Spinal cord (tissue), 9 donors: ENCODE measurements at regions not wholly inside any gene's neighbourhood (a gene's known extent, or its start where the extent isn't known, plus 50 kb on each side); places are given as distances from the start of the nearest gene placed in this dataset.
"Not testable (repeated sequence)": the region's sequence is repeated elsewhere in the genome, so short reads cannot be mapped to it uniquely, and the experiment has no call there.

ENCODE experiments used
- DNase-seq, 6 donors: peaks; one replicate each; pipeline versions ENCODE4 v3.0.0 to v3.0.0-alpha.2; 2013 to 2015; ENCODE audit warnings: low spot score in 6 of 6, low read depth in 4 of 6
- H3K27ac ChIP-seq: one replicate; pipeline ENCODE4 v1.5.1; 2013; ENCODE audit warnings: low read depth, low read length, control low read depth
- H3K27me3 ChIP-seq: one replicate; pipeline ENCODE4 v1.6.1; 2013; ENCODE audit warnings: low read length; ENCODE audit not compliant: control insufficient read depth, insufficient read depth
- H3K36me3 ChIP-seq: one replicate; pipeline ENCODE4 v1.6.1; 2013; ENCODE audit warnings: low read length; ENCODE audit not compliant: control insufficient read depth, insufficient read depth
- H3K4me1 ChIP-seq: one replicate; pipeline ENCODE4 v1.6.1; 2013; ENCODE audit warnings: low read length; ENCODE audit not compliant: control insufficient read depth, insufficient read depth
- H3K4me3 ChIP-seq: one replicate; pipeline ENCODE4 v1.5.1; 2013; ENCODE audit warnings: low read depth, low read length, control low read depth
- H3K9me3 ChIP-seq: one replicate; pipeline ENCODE4 v1.6.1; 2013; ENCODE audit warnings: low read length; ENCODE audit not compliant: control insufficient read depth, insufficient read depth
- WGBS: methylation state at CpG from one replicate; pipeline ENCODE4 v1.1.5; 2013; ENCODE audit warnings: missing lambda C conversion rate; ENCODE audit not compliant: insufficient coverage; 5-methylcytosine and 5-hydroxymethylcytosine counted together
- donor health status: healthy.

DNA sequence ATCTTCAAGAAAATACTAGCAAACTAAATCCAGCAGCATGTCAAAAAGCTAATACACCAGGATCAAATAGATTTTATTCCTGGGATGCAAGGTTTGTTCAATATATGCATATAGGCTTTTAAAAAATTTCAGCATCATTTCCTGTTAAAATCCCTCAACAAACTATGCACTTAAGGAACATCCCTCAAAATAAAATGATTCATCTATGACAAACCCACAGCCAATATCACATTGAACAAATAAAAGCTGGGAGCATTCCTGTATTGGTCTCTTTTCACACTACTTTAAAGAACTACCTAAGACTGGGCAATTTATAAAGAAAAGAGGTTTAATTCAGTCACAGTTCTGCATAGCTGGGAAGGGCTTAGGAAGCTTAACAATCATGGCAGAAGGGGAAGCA, 726.7 kb downstream of the GRXCR1 start:
- DNase-seq: no peak
- H3K27me3 ChIP-seq: no peaks in the 10 kb centered on the region
- no peaks in the 10 kb centered on the region for H3K36me3 ChIP-seq
- no peaks in the 10 kb centered on the region for H3K9me3 ChIP-seq
- no peak overlapping the region for H3K27ac ChIP-seq
- no peaks in the 10 kb centered on the region for H3K4me1 ChIP-seq
- no peak overlapping the region for H3K4me3 ChIP-seq

DNA sequence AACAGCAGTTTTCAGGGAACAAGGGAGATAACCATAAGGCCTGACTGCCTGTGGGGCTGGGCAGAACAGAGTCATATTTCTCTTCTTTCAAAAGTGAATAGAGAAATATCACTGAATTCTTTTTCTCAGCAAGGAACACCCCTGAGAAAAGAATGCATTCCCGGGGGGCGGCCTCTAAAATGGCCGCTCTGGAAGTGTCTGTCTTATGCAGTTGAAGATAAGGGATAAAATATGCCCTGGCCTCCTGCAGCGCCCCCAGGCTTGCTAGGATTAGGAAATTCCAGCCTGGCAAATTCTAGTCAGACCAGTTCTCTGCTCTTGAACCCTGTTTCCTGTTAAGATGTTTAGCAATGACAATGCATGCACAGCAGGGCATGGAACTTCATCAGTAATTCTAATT, 745.4 kb downstream of the GRXCR1 start:
- not testable (repeated sequence) for H3K9me3 ChIP-seq, H3K4me1 ChIP-seq, H3K27ac ChIP-seq, H3K4me3 ChIP-seq, DNase-seq, H3K36me3 ChIP-seq, H3K27me3 ChIP-seq
- 88% methylated on average over 1 of the region's 4 CpGs for WGBS

DNA sequence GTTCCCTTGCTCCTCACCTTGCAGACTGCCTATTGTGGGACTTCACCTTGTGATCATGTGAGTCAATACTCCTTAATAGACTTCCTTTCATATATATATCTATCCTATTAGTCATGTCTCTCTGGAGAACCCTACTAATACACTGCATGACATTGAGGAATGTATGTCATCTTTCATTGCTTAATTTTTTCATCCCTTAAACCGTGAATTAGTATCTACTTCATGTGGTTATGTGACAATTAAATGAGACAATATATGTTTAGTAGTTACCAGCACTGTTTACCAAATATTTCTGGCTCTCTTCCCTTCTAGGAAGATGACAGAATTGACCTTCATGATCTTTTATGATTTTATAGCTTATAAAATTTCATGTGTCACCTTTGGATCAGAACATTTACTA, 759.5 kb downstream of the GRXCR1 start:
- DNase-seq: no peak

DNA sequence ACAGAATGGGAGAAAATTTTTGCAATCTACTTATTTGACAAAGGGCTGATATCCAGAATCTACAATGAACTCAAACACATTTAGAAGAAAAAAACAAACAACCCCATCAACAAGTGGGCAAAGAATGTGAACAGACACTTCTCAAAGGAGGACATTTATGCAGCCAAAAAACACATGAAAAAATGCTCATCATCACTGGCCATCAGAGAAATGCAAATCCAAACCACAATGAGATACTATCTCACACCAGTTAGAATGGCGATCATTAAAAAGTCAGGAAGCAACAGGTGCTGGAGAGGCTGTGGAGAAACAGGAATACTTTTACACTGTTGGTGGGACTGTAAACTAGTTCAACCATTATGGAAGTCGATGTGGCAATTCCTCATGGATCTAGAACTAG, 767.0 kb downstream of the GRXCR1 start:
- not testable (repeated sequence) for H3K27ac ChIP-seq, H3K36me3 ChIP-seq, H3K9me3 ChIP-seq, H3K27me3 ChIP-seq, H3K4me3 ChIP-seq, DNase-seq, H3K4me1 ChIP-seq
- 100% methylated on average over 1 of the region's 2 CpGs for WGBS

More for the DNA sequence above, 759.5 kb downstream of the GRXCR1 start:
- Histone ChIP-seq H3K36me3 (no peaks in the 10 kb centered on the region), H3K4me1 (no peaks in the 10 kb centered on the region), H3K27me3 (no peaks in the 10 kb centered on the region), H3K27ac (no peak overlapping the region), H3K9me3 (no peaks in the 10 kb centered on the region), H3K4me3 (no peak overlapping the region)
- WGBS: no CpG with 5 or more reads among the region's 1 CpG

DNA sequence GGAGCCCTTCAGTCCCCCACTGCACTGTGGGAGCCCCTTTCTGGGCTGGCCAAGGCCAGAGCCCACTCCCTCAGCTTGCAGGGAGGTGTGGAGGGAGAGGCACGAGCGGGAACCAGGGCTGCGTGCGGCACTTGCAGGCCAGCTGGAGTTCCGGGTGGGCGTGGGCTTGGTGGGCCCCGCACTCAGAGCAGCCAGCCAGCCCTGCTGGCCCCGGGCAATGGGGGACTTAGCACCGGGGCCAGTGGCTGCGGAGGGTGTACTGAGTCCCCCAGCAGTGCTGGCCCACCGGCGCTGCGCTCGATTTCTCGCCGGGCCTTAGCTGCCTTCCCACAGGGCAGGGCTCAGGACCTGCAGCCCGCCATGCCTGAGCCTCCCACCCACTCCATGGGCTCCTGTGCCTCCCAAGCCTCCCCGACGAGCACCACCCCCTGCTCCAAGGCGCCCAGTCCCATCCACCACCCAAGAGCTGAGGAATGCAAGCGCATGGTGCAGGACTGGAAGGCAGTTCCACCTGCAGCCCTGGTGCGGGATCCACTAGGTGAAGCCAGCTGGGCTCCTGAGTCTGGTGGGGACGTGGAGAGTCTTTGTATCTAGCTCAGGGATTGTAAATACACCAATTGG, 776.2 kb downstream of the KCTD8 start:
- not testable (repeated sequence) for H3K27me3 ChIP-seq, H3K9me3 ChIP-seq, DNase-seq, H3K27ac ChIP-seq, H3K4me1 ChIP-seq, H3K36me3 ChIP-seq, H3K4me3 ChIP-seq
- WGBS: 89% methylated on average over 12 of the region's 23 CpGs

DNA sequence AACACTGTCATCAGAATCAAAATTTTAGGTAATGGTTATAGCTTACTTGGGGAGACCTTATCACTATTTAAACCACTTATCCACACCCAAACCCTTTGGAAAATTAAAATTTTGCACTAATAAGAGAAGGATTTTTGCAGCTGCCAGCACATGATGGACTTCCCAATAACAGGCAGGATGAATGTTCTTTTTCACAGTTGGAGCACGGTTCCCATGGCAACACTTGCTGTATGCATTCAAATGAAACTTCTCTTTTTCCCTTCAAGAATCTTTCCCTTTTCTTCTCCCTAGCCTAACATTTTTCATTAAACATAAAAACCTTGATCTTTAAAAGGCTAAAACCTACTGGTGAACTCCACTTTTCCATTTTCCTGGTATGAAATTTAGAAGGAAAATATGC, 768.2 kb downstream of the KCTD8 start:
- no peak overlapping the region for H3K27ac ChIP-seq
- peak; percentile 28 to 94 (median 50) for DNase-seq
- no peaks in the 10 kb centered on the region for H3K4me1 ChIP-seq
- WGBS: 43% methylated on average over 1 of the region's 1 CpG
- H3K4me3 ChIP-seq: no peak overlapping the region
- H3K9me3 ChIP-seq: no peaks in the 10 kb centered on the region
- no peaks in the 10 kb centered on the region for H3K27me3 ChIP-seq
- H3K36me3 ChIP-seq: no peaks in the 10 kb centered on the region

DNA sequence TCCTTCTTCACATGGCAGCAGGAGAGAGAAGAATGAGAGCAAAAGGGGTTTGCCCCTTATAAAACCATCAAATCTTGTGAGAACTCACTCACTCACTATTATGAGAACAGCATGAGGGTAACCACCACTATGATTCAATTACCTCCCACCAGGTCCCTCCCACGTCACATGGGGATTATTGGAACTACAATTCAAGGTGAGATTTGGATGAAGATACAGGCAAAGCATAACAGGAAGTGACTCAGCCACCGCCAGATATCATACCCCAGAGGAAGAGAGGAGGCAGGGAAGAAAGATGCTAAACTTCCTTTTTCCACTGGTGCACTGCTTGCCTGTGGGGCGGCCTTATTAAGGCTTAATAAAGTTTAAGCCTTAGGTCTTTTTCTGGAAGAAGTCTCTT, 766.1 kb downstream of the KCTD8 start:
- no peak for DNase-seq
- no peaks in the 10 kb centered on the region for H3K36me3 ChIP-seq
- no peaks in the 10 kb centered on the region for H3K4me1 ChIP-seq
- H3K27ac ChIP-seq: no peak overlapping the region
- H3K9me3 ChIP-seq: no peaks in the 10 kb centered on the region
- no CpG with 5 or more reads among the region's 3 CpGs for WGBS
- H3K4me3 ChIP-seq: no peak overlapping the region
- H3K27me3 ChIP-seq: no peaks in the 10 kb centered on the region

DNA sequence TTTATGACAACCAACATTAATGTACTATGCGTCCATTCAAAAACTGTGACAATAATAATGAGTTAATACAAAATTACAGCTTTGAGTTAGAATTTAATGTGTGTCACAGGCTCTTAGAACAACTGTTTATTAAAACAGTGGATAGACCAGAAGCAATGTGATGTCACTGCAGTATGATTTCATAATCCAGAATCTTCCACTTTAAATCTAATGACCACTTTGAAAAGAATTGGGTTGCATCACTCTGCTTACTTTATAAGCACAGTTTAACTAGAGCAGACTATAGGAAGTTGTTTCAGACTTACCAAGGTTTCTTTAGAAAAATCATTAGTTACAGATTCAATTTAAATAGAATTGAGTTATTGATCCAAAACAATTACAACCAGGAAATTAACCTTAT, 758.5 kb downstream of the KCTD8 start:
- no CpG with 5 or more reads among the region's 1 CpG for WGBS
- H3K4me3 ChIP-seq: no peak overlapping the region
- DNase-seq: no peak
- no peaks in the 10 kb centered on the region for H3K4me1 ChIP-seq
- H3K27me3 ChIP-seq: no peaks in the 10 kb centered on the region
- no peaks in the 10 kb centered on the region for H3K36me3 ChIP-seq
- peaks cover 4% of the 10 kb centered on the region for H3K9me3 ChIP-seq
- H3K27ac ChIP-seq: no peak overlapping the region

DNA sequence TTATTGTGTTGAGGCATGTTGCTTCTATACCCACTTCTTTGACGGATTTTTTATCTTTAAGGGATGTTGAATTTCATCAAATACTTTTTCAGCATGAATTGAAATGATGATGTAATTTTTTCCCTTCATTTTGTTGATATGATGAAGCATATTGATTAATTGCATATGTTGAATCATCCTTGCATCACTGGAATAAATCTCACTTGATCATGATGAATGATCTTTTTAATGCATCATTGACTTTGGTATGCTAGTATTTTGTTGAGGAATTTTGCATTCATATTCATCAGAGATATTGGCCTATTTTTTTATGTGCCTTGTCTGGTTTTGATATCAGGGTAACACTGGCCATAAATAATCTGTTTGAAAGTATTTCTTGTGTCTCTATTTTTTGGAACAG, 754.7 kb downstream of the KCTD8 start:
- Histone ChIP-seq H3K27ac (no peak overlapping the region), H3K27me3 (no peaks in the 10 kb centered on the region), H3K36me3 (no peaks in the 10 kb centered on the region), H3K9me3 (peaks cover 4% of the 10 kb centered on the region), H3K4me3 (no peak overlapping the region), H3K4me1 (no peaks in the 10 kb centered on the region)
- no peak for DNase-seq
- no CpG with 5 or more reads among the region's 1 CpG for WGBS

DNA sequence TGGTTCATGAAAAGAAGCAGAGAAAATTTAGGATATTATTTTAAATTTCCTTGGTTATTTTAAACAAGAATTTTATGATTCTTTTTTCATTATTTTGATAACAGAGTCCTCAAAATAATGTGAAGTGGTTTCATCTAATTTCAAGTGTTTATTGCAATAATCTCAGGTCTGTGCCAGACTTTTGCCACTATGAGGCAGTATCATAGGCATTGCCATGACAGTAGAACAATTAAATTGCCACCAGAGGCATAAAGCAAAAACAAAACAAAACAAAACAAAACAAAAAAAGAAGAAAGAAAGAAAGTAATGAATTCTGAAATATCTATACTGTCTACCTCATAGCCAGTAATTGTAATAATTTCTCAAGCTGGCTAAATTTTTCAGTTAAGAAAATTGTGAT, 739.2 kb downstream of the KCTD8 start:
- Histone ChIP-seq H3K27me3 (no peaks in the 10 kb centered on the region), H3K4me3 (no peak overlapping the region), H3K4me1 (no peaks in the 10 kb centered on the region), H3K36me3 (no peaks in the 10 kb centered on the region), H3K9me3 (no peaks in the 10 kb centered on the region), H3K27ac (no peak overlapping the region)
- no peak for DNase-seq
